Mesenchymal stem cell (in vitro differentiated cells and primary cell): ENCODE measurements at regions not wholly inside any gene's neighbourhood (a gene's known extent, or its start where the extent isn't known, plus 50 kb on each side); places are given as distances from the start of the nearest gene placed in this dataset.

ENCODE experiments used
- DNase-seq: peaks from one replicate; pipeline ENCODE4 v3.0.0-alpha.2; 2013
- H2AFZ ChIP-seq: one replicate; pipeline ENCODE4 v1.6.1; 2013; ENCODE audit warnings: low read depth, mild to moderate bottlenecking, control low read depth, inconsistent platforms, low read length, moderate library complexity
- H2AK5ac ChIP-seq: 2 replicates; pipeline ENCODE4 v1.6.1; 2013; ENCODE audit warnings: low read length, moderate library complexity, mild to moderate bottlenecking, inconsistent platforms; ENCODE audit not compliant: severe bottlenecking
- H2BK120ac ChIP-seq: one replicate; pipeline ENCODE4 v1.6.1; 2013; ENCODE audit warnings: low read depth, mild to moderate bottlenecking, inconsistent platforms, low read length, moderate library complexity
- H2BK12ac ChIP-seq, 2 experiments: one replicate each; pipeline ENCODE4 v1.6.1; 2013; ENCODE audit warnings: inconsistent platforms in 2 of 2, low read length in 2 of 2, mild to moderate bottlenecking in 2 of 2, moderate library complexity in 2 of 2, control low read depth in 1 of 2
- H2BK15ac ChIP-seq: one replicate; pipeline ENCODE4 v1.6.1; 2013; ENCODE audit warnings: mild to moderate bottlenecking, low read depth, inconsistent platforms; ENCODE audit not compliant: poor library complexity, severe bottlenecking
- H2BK5ac ChIP-seq: 2 replicates; pipeline ENCODE4 v1.6.1; 2013; ENCODE audit warnings: low read depth, mild to moderate bottlenecking, low read length, control low read depth, inconsistent platforms; ENCODE audit not compliant: poor library complexity, severe bottlenecking
- H3K14ac ChIP-seq, 2 experiments: one replicate each; pipeline ENCODE4 v1.6.1; 2013; ENCODE audit warnings: inconsistent platforms in 2 of 2, low read length in 2 of 2, control low read depth in 1 of 2, mild to moderate bottlenecking in 1 of 2, moderate library complexity in 1 of 2
- H3K18ac ChIP-seq, 2 experiments: one replicate each; pipeline ENCODE4 v1.6.1; 2013; ENCODE audit warnings: inconsistent platforms in 2 of 2, low read length in 2 of 2, control low read depth in 1 of 2, low read depth in 1 of 2, mild to moderate bottlenecking in 1 of 2
- H3K23ac ChIP-seq, 2 experiments: one replicate each; pipeline ENCODE4 v1.6.1; 2013; ENCODE audit warnings: inconsistent platforms in 2 of 2, low read length in 2 of 2, mild to moderate bottlenecking in 2 of 2, moderate library complexity in 2 of 2, control low read depth in 1 of 2
- H3K27ac ChIP-seq: 2 replicates; pipeline ENCODE4 v1.5.1; 2013; ENCODE audit warnings: mild to moderate bottlenecking, moderate library complexity, low read length, control low read depth, inconsistent platforms; ENCODE audit not compliant: poor library complexity, severe bottlenecking
- H3K27me3 ChIP-seq, 2 experiments: 2 replicates each; pipeline versions ENCODE4 v1.6.1 to v1.7.0; 2013; ENCODE audit warnings: low read length in 2 of 2, mild to moderate bottlenecking in 2 of 2, moderate library complexity in 2 of 2, control low read depth in 1 of 2, inconsistent platforms in 1 of 2; ENCODE audit not compliant: control insufficient read depth in 1 of 2, insufficient read depth in 1 of 2
- H3K36me3 ChIP-seq, 2 experiments: 2 replicates each; pipeline versions ENCODE4 v1.6.1 to v1.7.0; 2013; ENCODE audit warnings: low read length in 2 of 2, control low read depth in 1 of 2, inconsistent platforms in 1 of 2, low read depth in 1 of 2, mild to moderate bottlenecking in 1 of 2; ENCODE audit not compliant: insufficient read depth in 2 of 2, control insufficient read depth in 1 of 2
- H3K4ac ChIP-seq, 2 experiments: one replicate each; pipeline ENCODE4 v1.6.1; 2013; ENCODE audit warnings: inconsistent platforms in 2 of 2, low read length in 2 of 2, mild to moderate bottlenecking in 2 of 2, moderate library complexity in 2 of 2, control low read depth in 1 of 2, low read depth in 1 of 2
- H3K4me1 ChIP-seq: 2 replicates; pipeline ENCODE4 v1.6.1; 2013; ENCODE audit warnings: low read depth, low read length, control low read depth; ENCODE audit not compliant: control insufficient read depth, insufficient read depth
- H3K4me2 ChIP-seq: 2 replicates; pipeline ENCODE4 v1.6.1; 2013; ENCODE audit warnings: low read length, mild to moderate bottlenecking, inconsistent platforms; ENCODE audit not compliant: poor library complexity, severe bottlenecking
- H3K4me3 ChIP-seq, 2 experiments: 2 replicates each; pipeline versions ENCODE4 v1.5.1 to v1.7.0; 2013; ENCODE audit warnings: low read length in 2 of 2, mild to moderate bottlenecking in 2 of 2, control low read depth in 1 of 2, low read depth in 1 of 2; ENCODE audit not compliant: insufficient read depth in 1 of 2
- H3K79me1 ChIP-seq: replicated peaks from 2 replicates; pipeline ENCODE4 v1.6.1; 2013; ENCODE audit warnings: mild to moderate bottlenecking, control low read depth, low read length, inconsistent platforms; ENCODE audit not compliant: poor library complexity, severe bottlenecking
- H3K9ac ChIP-seq: 2 replicates; pipeline ENCODE4 v1.7.0; 2013; ENCODE audit warnings: mild to moderate bottlenecking, low read length, moderate library complexity
- H3K9me3 ChIP-seq: 2 replicates; pipeline ENCODE4 v1.7.0; 2013; ENCODE audit warnings: mild to moderate bottlenecking, low read length; ENCODE audit not compliant: control insufficient read depth
- H4K8ac ChIP-seq: one replicate; pipeline ENCODE4 v1.6.1; 2013; ENCODE audit warnings: inconsistent platforms, mild to moderate bottlenecking, low read length, moderate library complexity
- H4K91ac ChIP-seq: one replicate; pipeline ENCODE4 v1.6.1; 2013; ENCODE audit warnings: mild to moderate bottlenecking, low read length, inconsistent platforms
- WGBS: methylation state at CpG from one replicate; pipeline ENCODE4 v1.1.7; 2013; ENCODE audit warnings: mixed read lengths; 5-methylcytosine and 5-hydroxymethylcytosine counted together

DNA sequence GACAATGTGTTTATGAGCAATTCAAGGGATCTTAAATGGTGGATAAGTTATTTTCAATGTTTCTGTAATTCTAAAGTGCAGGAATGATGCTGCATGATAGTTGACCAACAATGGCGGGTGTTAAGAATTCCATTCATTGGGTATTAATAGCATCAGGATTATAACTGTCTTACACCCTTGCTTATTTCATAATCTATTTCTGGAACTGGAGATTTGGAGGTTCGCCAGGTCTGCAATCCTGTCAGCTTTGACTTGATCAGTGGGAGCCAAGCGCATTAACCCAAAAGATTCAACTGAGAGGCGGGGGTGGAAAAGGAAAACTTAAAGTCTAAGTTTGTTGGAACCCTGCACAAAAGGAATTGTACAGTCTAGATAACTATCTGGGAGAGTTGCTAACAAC, 114.9 kb upstream of the ZEB1 start:
- no peak overlapping the region for H2BK5ac ChIP-seq
- H4K91ac ChIP-seq = no peak overlapping the region
- H3K36me3 ChIP-seq = no peaks in the 10 kb centered on the region
- H2AK5ac ChIP-seq = no peak overlapping the region
- no peak overlapping the region for H2BK120ac ChIP-seq
- no peaks in the 10 kb centered on the region for H3K9me3 ChIP-seq
- no peak overlapping the region for H3K4ac ChIP-seq
- H3K79me1 ChIP-seq = no peaks in the 10 kb centered on the region
- H2AFZ ChIP-seq = no peak overlapping the region
- no peaks in the 10 kb centered on the region for H3K27me3 ChIP-seq
- no peak overlapping the region for H3K14ac ChIP-seq
- 95% methylated on average over 3 of the region's 4 CpGs for WGBS
- no peak overlapping the region for H3K18ac ChIP-seq
- peaks cover 1% of the 10 kb centered on the region for H3K4me1 ChIP-seq
- no peak overlapping the region for H3K27ac ChIP-seq
- no peak overlapping the region for H3K4me3 ChIP-seq
- H2BK12ac ChIP-seq = no peak overlapping the region
- DNase-seq = peak; percentile 8
- no peak overlapping the region for H3K23ac ChIP-seq
- H4K8ac ChIP-seq = no peak overlapping the region
- H3K4me2 ChIP-seq = no peak overlapping the region
- no peak overlapping the region for H3K9ac ChIP-seq
- H2BK15ac ChIP-seq = no peak overlapping the region

DNA sequence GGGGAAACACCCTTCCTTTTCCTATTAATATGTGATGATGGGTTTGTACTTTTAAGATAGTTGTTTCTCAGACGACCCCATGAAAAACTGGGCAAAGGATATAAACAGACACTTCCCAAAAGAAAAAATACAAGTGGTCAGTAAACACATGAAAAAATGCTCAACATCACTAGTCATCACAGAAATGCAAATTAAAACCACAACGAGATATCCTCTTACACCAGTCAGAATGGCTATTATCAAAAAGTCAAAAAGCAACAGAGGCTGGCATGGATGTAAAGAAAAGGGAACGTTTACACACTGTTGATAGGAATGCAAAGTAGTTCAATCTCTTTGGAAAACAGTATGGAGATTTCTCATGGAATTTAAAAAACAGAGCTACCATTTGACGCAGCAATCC, 111.4 kb upstream of the ZEB1 start:
- peak; percentile 9 for DNase-seq
- H3K4ac ChIP-seq = no peak overlapping the region
- H3K9me3 ChIP-seq = no peaks in the 10 kb centered on the region
- no peak overlapping the region for H2BK5ac ChIP-seq
- no peak overlapping the region for H2AK5ac ChIP-seq
- no peaks in the 10 kb centered on the region for H3K36me3 ChIP-seq
- no peak overlapping the region for H3K23ac ChIP-seq
- peaks cover 1% of the 10 kb centered on the region for H3K4me1 ChIP-seq
- no peak overlapping the region for H2BK12ac ChIP-seq
- no peak overlapping the region for H3K9ac ChIP-seq
- no peak overlapping the region for H2BK120ac ChIP-seq
- no peak overlapping the region for H3K14ac ChIP-seq
- H2AFZ ChIP-seq = no peak overlapping the region
- H3K4me2 ChIP-seq = no peak overlapping the region
- H4K8ac ChIP-seq = no peak overlapping the region
- H3K79me1 ChIP-seq = no peaks in the 10 kb centered on the region
- no peaks in the 10 kb centered on the region for H3K27me3 ChIP-seq
- H4K91ac ChIP-seq = no peak overlapping the region
- H3K4me3 ChIP-seq = no peak overlapping the region
- H3K27ac ChIP-seq = no peak overlapping the region
- 64% methylated on average over 3 of the region's 4 CpGs for WGBS
- no peak overlapping the region for H3K18ac ChIP-seq
- H2BK15ac ChIP-seq = no peak overlapping the region

DNA sequence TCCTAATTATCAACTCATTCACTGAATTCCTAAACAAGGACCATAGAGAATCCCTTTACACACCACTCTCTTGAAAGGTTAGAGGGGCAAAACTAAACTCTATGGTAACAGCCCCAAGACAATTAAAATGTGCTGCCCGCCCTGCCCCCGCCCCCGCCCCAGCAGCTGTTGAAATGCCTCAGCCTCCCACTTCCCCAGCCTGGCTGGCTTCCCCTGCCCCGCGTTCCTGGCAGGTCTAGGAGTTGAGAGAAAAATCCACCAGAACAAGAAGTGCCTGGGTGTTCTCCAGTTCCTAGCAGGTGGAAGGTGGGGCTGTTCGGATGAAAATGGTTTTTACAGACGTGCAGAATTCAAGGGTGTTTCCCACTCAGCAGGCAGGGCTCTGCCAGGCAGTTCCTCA, 109.5 kb upstream of the ZEB1 start:
- Histone ChIP-seq H3K18ac (no peak overlapping the region), H3K4ac (no peak overlapping the region), H4K91ac (no peak overlapping the region), H3K14ac (no peak overlapping the region), H3K9ac (no peak overlapping the region), H2BK15ac (no peak overlapping the region), H3K4me2 (no peak overlapping the region), H2AK5ac (no peak overlapping the region), H3K79me1 (no peaks in the 10 kb centered on the region), H3K9me3 (no peaks in the 10 kb centered on the region), H2AFZ (no peak overlapping the region), H2BK5ac (no peak overlapping the region), H3K4me1 (peaks cover 1% of the 10 kb centered on the region), H2BK12ac (no peak overlapping the region), H3K27me3 (no peaks in the 10 kb centered on the region), H4K8ac (no peak overlapping the region), H2BK120ac (no peak overlapping the region), H3K4me3 (no peak overlapping the region), H3K36me3 (no peaks in the 10 kb centered on the region), H3K27ac (no peak overlapping the region), H3K23ac (no peak overlapping the region)
- no peak for DNase-seq
- WGBS = 95% methylated on average over 7 of the region's 7 CpGs

DNA sequence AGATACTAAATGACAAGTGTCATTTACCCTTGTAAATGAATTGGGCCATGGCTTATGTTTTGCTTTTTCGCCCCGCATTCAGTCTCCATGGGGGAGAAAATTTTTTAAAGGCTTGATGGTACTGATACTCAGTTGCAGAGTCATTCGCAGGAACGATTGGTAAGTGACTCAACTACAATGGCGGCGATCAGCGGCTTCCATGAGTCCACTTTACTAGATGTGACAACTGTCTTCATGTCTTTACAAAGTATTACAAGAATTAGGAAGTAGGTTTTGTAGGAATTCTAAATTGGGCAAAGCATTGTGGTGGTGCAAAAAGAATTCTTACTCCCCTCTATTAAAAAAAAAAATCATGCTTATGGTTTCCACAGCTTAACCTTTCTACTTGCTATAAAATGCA, 108.8 kb upstream of the ZEB1 start:
- Histone ChIP-seq H3K4me2 (no peak overlapping the region), H3K23ac (no peak overlapping the region), H3K18ac (no peak overlapping the region), H2BK12ac (no peak overlapping the region), H2BK5ac (no peak overlapping the region), H2AK5ac (no peak overlapping the region), H3K27me3 (no peaks in the 10 kb centered on the region), H3K4ac (no peak overlapping the region), H3K4me1 (peaks cover 1% of the 10 kb centered on the region), H3K27ac (no peak overlapping the region), H2BK15ac (no peak overlapping the region), H3K9ac (no peak overlapping the region), H2BK120ac (no peak overlapping the region), H3K79me1 (no peaks in the 10 kb centered on the region), H4K8ac (no peak overlapping the region), H2AFZ (no peak overlapping the region), H3K4me3 (no peak overlapping the region), H4K91ac (no peak overlapping the region), H3K14ac (no peak overlapping the region), H3K36me3 (no peaks in the 10 kb centered on the region), H3K9me3 (no peaks in the 10 kb centered on the region)
- DNase-seq = no peak
- 96% methylated on average over 4 of the region's 7 CpGs for WGBS
